H1 (cell line): ENCODE measurements at regions not wholly inside any gene's neighbourhood (a gene's known extent, or its start where the extent isn't known, plus 50 kb on each side); places are given as distances from the start of the nearest gene placed in this dataset.

Experiments
- CTCF ChIA-PET: fragments of 300-600 bp; sonication (Branson Sonifier 250); formaldehyde crosslinking; loops from one replicate; lab custom pipeline; 2021; ENCODE audit not compliant: partially characterized antibody; lab: Charles Lee
- POLR2A ChIA-PET: fragments of 300-600 bp; sonication (Branson Sonifier 250); formaldehyde crosslinking; loops from one replicate; lab custom pipeline; 2021; ENCODE audit warnings: inconsistent platforms; ENCODE audit not compliant: partially characterized antibody; lab: Charles Lee
- DNase-seq, 2 experiments: peaks; one replicate each; pipeline versions ENCODE4 v3.0.0 to v3.0.0-alpha.2; 2010 to 2022; ENCODE audit warnings: low spot score in 2 of 2, low read depth in 1 of 2, mixed read lengths in 1 of 2
- FAIRE-seq: peaks from 2 replicates; lab custom pipeline; 2011; peaks lifted over from hg19 to GRCh38; lab: Jason Lieb, UNC
- H2AFZ ChIP-seq: 2 replicates; pipeline ENCODE4 v1.8.1; 2012; ENCODE audit warnings: low read length, inconsistent platforms
- H2AK5ac ChIP-seq: 2 replicates; pipeline ENCODE4 v1.6.1; 2013; ENCODE audit warnings: low read depth, low read length
- H2BK120ac ChIP-seq: replicated peaks from 2 replicates; pipeline ENCODE3; 2013; ENCODE audit warnings: low read depth, low read length, inconsistent platforms
- H2BK12ac ChIP-seq: 2 replicates; pipeline ENCODE4 v1.6.1; 2013; ENCODE audit warnings: low read depth, low read length
- H2BK15ac ChIP-seq: 2 replicates; pipeline ENCODE4 v1.6.1; 2013; ENCODE audit warnings: low read length
- H2BK20ac ChIP-seq: 2 replicates; pipeline ENCODE4 v1.6.1; 2013; ENCODE audit warnings: low read length
- H2BK5ac ChIP-seq: 2 replicates; pipeline ENCODE4 v1.6.1; 2013; ENCODE audit warnings: low read depth, low read length
- H3K14ac ChIP-seq: 2 replicates; pipeline ENCODE4 v1.6.1; 2013; ENCODE audit warnings: inconsistent platforms; ENCODE audit not compliant: insufficient read length
- H3K18ac ChIP-seq: 2 replicates; pipeline ENCODE4 v1.6.1; 2013; ENCODE audit warnings: low read length; ENCODE audit errors: extremely low read depth
- H3K23ac ChIP-seq: 2 replicates; pipeline ENCODE4 v1.6.1; 2013; ENCODE audit warnings: inconsistent platforms; ENCODE audit not compliant: insufficient read length
- H3K23me2 ChIP-seq: 2 replicates; pipeline ENCODE4 v1.6.1; 2013; ENCODE audit warnings: low read depth, low read length
- H3K27ac ChIP-seq: 2 replicates; pipeline ENCODE4 v1.6.1; 2011; ENCODE audit warnings: low read depth, low read length, inconsistent platforms
- H3K27me3 ChIP-seq, 4 experiments: replicated peaks in 1 of 4; 1 replicate in 1 of 4; 2 replicates in 3 of 4; pipeline versions ENCODE4 v1.6.1 to v1.8.1; 2011 to 2013; ENCODE audit warnings: low read length in 3 of 4, mild to moderate bottlenecking in 3 of 4, inconsistent platforms in 2 of 4, mixed read lengths in 2 of 4, moderate library complexity in 1 of 4; ENCODE audit not compliant: control insufficient read depth in 3 of 4, insufficient read depth in 3 of 4; ENCODE audit errors: extremely low read depth in 1 of 4
- H3K36me3 ChIP-seq, 4 experiments: 2 replicates each; pipeline versions ENCODE4 v1.6.1 to v1.8.1; 2011 to 2013; ENCODE audit warnings: mild to moderate bottlenecking in 4 of 4, low read length in 3 of 4, moderate library complexity in 2 of 4, control low read depth in 1 of 4, inconsistent platforms in 1 of 4; ENCODE audit not compliant: insufficient read depth in 4 of 4, control insufficient read depth in 2 of 4
- H3K4ac ChIP-seq: replicated peaks from 2 replicates; pipeline ENCODE3; 2013; ENCODE audit warnings: low read length, low read depth, mixed read lengths, inconsistent platforms; ENCODE audit not compliant: insufficient read length
- H3K4me1 ChIP-seq, 4 experiments: replicated peaks in 1 of 4; 1 replicate in 1 of 4; 2 replicates in 3 of 4; pipeline versions ENCODE4 v1.6.1 to v1.8.1; 2011 to 2013; ENCODE audit warnings: low read length in 3 of 4, inconsistent platforms in 2 of 4, mixed read lengths in 1 of 4; ENCODE audit not compliant: insufficient read depth in 4 of 4, control insufficient read depth in 3 of 4
- H3K4me2 ChIP-seq, 2 experiments: 2 replicates each; pipeline versions ENCODE4 v1.6.1 to v1.8.1; 2011 to 2013; ENCODE audit warnings: low read depth in 2 of 2, low read length in 2 of 2, control low read depth in 1 of 2, inconsistent platforms in 1 of 2, mild to moderate bottlenecking in 1 of 2; ENCODE audit not compliant: insufficient read depth in 1 of 2
- H3K4me3 ChIP-seq, 4 experiments: fragments of 200-600, 300-600 bp in 1 of 4; sonication (generic), shearing (Covaris generic), sonication (Bioruptor Twin) in 1 of 4; 2 replicates each; pipeline versions ENCODE4 v1.5.1 to v1.8.1; 2011 to 2016; ENCODE audit warnings: low read length in 4 of 4, low read depth in 3 of 4, control low read depth in 2 of 4, inconsistent platforms in 2 of 4, mild to moderate bottlenecking in 2 of 4, mixed read lengths in 1 of 4, moderate library complexity in 1 of 4; ENCODE audit not compliant: insufficient read depth in 2 of 4; ENCODE audit errors: extremely low read depth in 1 of 4
- H3K56ac ChIP-seq: replicated peaks from 2 replicates; pipeline ENCODE3; 2013; ENCODE audit warnings: low read depth, mild to moderate bottlenecking, mixed read lengths, low read length, inconsistent platforms; ENCODE audit not compliant: insufficient read length
- H3K79me1 ChIP-seq: 2 replicates; pipeline ENCODE4 v1.6.1; 2013; ENCODE audit warnings: low read depth, low read length, control low read depth
- H3K79me2 ChIP-seq, 2 experiments: 2 replicates each; pipeline versions ENCODE4 v1.6.1 to v1.8.1; 2012 to 2013; ENCODE audit warnings: low read length in 2 of 2, mild to moderate bottlenecking in 2 of 2, inconsistent platforms in 1 of 2; ENCODE audit not compliant: insufficient read depth in 2 of 2, control insufficient read depth in 1 of 2
- H3K9ac ChIP-seq, 4 experiments: replicated peaks in 1 of 4; 1 replicate in 1 of 4; 2 replicates in 3 of 4; pipeline versions ENCODE4 v1.6.1 to v1.8.1; 2011 to 2013; ENCODE audit warnings: low read depth in 3 of 4, low read length in 3 of 4, control low read depth in 2 of 4, mild to moderate bottlenecking in 2 of 4, moderate library complexity in 2 of 4, inconsistent platforms in 1 of 4; ENCODE audit errors: extremely low read depth in 1 of 4
- H3K9me3 ChIP-seq, 2 experiments: 2 replicates each; pipeline versions ENCODE4 v1.6.1 to v1.8.1; 2012 to 2013; ENCODE audit warnings: mild to moderate bottlenecking in 2 of 2, moderate library complexity in 2 of 2, control low read depth in 1 of 2, inconsistent platforms in 1 of 2, low read depth in 1 of 2, low read length in 1 of 2, mixed read lengths in 1 of 2; ENCODE audit not compliant: insufficient read depth in 2 of 2
- H4K20me1 ChIP-seq, 2 experiments: replicated peaks in 1 of 2; 2 replicates each; pipeline versions ENCODE3 to v1.8.1; 2011 to 2013; ENCODE audit warnings: inconsistent platforms in 2 of 2, low read length in 2 of 2, mild to moderate bottlenecking in 1 of 2; ENCODE audit not compliant: insufficient read depth in 2 of 2, control insufficient read depth in 1 of 2
- H4K5ac ChIP-seq: 2 replicates; pipeline ENCODE4 v1.6.1; 2013; ENCODE audit warnings: low read length, low read depth, mixed read lengths, inconsistent platforms; ENCODE audit not compliant: insufficient read length
- H4K8ac ChIP-seq: 2 replicates; pipeline ENCODE4 v1.8.0; 2013; ENCODE audit warnings: mild to moderate bottlenecking, moderate library complexity, low read length, inconsistent platforms; ENCODE audit not compliant: insufficient read depth; ENCODE audit errors: extremely low read depth
- H4K91ac ChIP-seq: replicated peaks from 2 replicates; pipeline ENCODE3; 2013; ENCODE audit warnings: low read length, mixed read lengths, inconsistent platforms; ENCODE audit not compliant: insufficient read length
- E2F6 ChIP-seq: IDR thresholded peaks from 2 replicates; pipeline ENCODE4 v1.6.1; 2012; ENCODE audit warnings: inconsistent platforms
- FOSL1 ChIP-seq: IDR thresholded peaks from 2 replicates; pipeline ENCODE4 v1.6.1; 2011; ENCODE audit warnings: mild to moderate bottlenecking, low read depth, low read length, moderate library complexity; ENCODE audit not compliant: insufficient read depth
- WGBS, 2 experiments: shearing (Covaris generic) in 1 of 2; methylation state at CpG; one replicate each; pipeline versions ENCODE4 v1.1.6 to v1.1.7; 2013 to 2015; ENCODE audit warnings: low lambda C conversion rate in 2 of 2, mixed read lengths in 2 of 2, inconsistent platforms in 1 of 2, low coverage in 1 of 2, missing lambda C conversion rate in 1 of 2; ENCODE audit not compliant: insufficient replicate concordance in 2 of 2, insufficient coverage in 1 of 2, insufficient read length in 1 of 2; ENCODE audit errors: extremely low coverage in 1 of 2, missing lambda C conversion rate in 1 of 2; 5-methylcytosine and 5-hydroxymethylcytosine counted together

- no peak overlapping the region for H4K91ac ChIP-seq
- H3K4me3 ChIP-seq: no peak overlapping the region
- no peaks in the 10 kb centered on the region for H4K20me1 ChIP-seq
- no peak overlapping the region for H2BK5ac ChIP-seq
- no peak for TF ChIP-seq FOSL1
- peak; percentile 34; the same call in 1 of the 2 replicates for TF ChIP-seq E2F6
- no peak overlapping the region for H3K56ac ChIP-seq
- H3K18ac ChIP-seq: no peak overlapping the region
- no peak overlapping the region for H3K4me2 ChIP-seq
- no peaks in the 10 kb centered on the region for H3K9me3 ChIP-seq
- no peaks in the 10 kb centered on the region for H3K4me1 ChIP-seq
- DNase-seq: no peak
- H3K23me2 ChIP-seq: no peaks in the 10 kb centered on the region
- CTCF ChIA-PET: no interaction called here
- H2AFZ ChIP-seq: no peak overlapping the region
- no peaks in the 10 kb centered on the region for H3K27me3 ChIP-seq
- WGBS, 2 experiments: 88% methylated on average over 2 of the region's 2 CpGs; no CpG with 5 or more reads in 1 of the 2 experiments
- no peak overlapping the region for H2BK20ac ChIP-seq
- no peak overlapping the region for H2BK120ac ChIP-seq
- no peak overlapping the region for H3K23ac ChIP-seq
- FAIRE-seq: no peak
- H3K79me2 ChIP-seq: no peaks in the 10 kb centered on the region
- no peak overlapping the region for H2AK5ac ChIP-seq
- H3K9ac ChIP-seq: no peak overlapping the region
- H3K36me3 ChIP-seq: no peaks in the 10 kb centered on the region
- H3K79me1 ChIP-seq: no peaks in the 10 kb centered on the region
- H4K5ac ChIP-seq: no peak overlapping the region
- H3K27ac ChIP-seq: no peak overlapping the region
- H2BK12ac ChIP-seq: no peak overlapping the region
- H2BK15ac ChIP-seq: no peak overlapping the region
- H3K4ac ChIP-seq: no peak overlapping the region
- POLR2A ChIA-PET: no interaction called here
- H4K8ac ChIP-seq: no peak overlapping the region
- no peak overlapping the region for H3K14ac ChIP-seq
Measured at GRCh38 chr2:82259551-82259950, 1955.0 kb upstream of the LRRTM1 start.
